Karpas-422 (cell line): ENCODE measurements at regions not wholly inside any gene's neighbourhood (a gene's known extent, or its start where the extent isn't known, plus 50 kb on each side); places are given as distances from the start of the nearest gene placed in this dataset.
"Not testable (repeated sequence)": the region's sequence is repeated elsewhere in the genome, so short reads cannot be mapped to it uniquely, and the experiment has no call there.

ENCODE experiments used
- DNase-seq: peaks from one replicate; pipeline ENCODE4 v3.0.0-alpha.2; 2015
- H2AFZ ChIP-seq: fragments of 200-600 bp; sonication (generic); 2 replicates; pipeline ENCODE4 v1.6.1; 2014; ENCODE audit warnings: antibody characterized with exemption, low read length, mixed read lengths
- H3K27ac ChIP-seq: fragments of 200-600 bp; sonication (generic); 2 replicates; pipeline ENCODE4 v1.5.1; 2014; ENCODE audit warnings: mild to moderate bottlenecking, low read length, moderate library complexity
- H3K27me3 ChIP-seq: fragments of 200-600 bp; sonication (generic); 2 replicates; pipeline ENCODE4 v1.6.1; 2014; ENCODE audit warnings: low read length, mixed read lengths
- H3K36me3 ChIP-seq: fragments of 200-600 bp; sonication (generic); 2 replicates; pipeline ENCODE4 v1.6.1; 2014; ENCODE audit warnings: low read length, mixed read lengths; ENCODE audit not compliant: insufficient read depth
- H3K4me1 ChIP-seq: fragments of 200-600 bp; sonication (generic); 2 replicates; pipeline ENCODE4 v1.6.1; 2014; ENCODE audit warnings: mild to moderate bottlenecking, low read length, mixed read lengths
- H3K4me2 ChIP-seq: fragments of 200-600 bp; sonication (generic); 2 replicates; pipeline ENCODE4 v1.6.1; 2014; ENCODE audit warnings: low read length, low read depth, mild to moderate bottlenecking; ENCODE audit not compliant: poor library complexity, severe bottlenecking
- H3K4me3 ChIP-seq: fragments of 200-600 bp; sonication (generic); 2 replicates; pipeline ENCODE4 v1.5.1; 2014; ENCODE audit warnings: mild to moderate bottlenecking, antibody characterized with exemption, low read length, mixed read lengths
- H3K79me2 ChIP-seq: fragments of 200-600 bp; sonication (generic); 2 replicates; pipeline ENCODE4 v1.6.1; 2014; ENCODE audit warnings: mild to moderate bottlenecking, low read length, mixed read lengths
- H3K9ac ChIP-seq: fragments of 200-600 bp; sonication (generic); 2 replicates; pipeline ENCODE4 v1.6.0; 2014; ENCODE audit warnings: low read length
- H3K9me2 ChIP-seq: fragments of 200-600 bp; sonication (generic), shearing (Covaris generic); replicated peaks from 2 replicates; pipeline ENCODE4 v1.6.0; 2014; ENCODE audit warnings: mild to moderate bottlenecking, low read length, moderate library complexity; ENCODE audit not compliant: insufficient read depth
- H3K9me3 ChIP-seq: fragments of 300-700, 200-600 bp; sonication (generic); 2 replicates; pipeline ENCODE4 v1.6.1; 2014; ENCODE audit warnings: low read length, mixed read lengths
- H4K20me1 ChIP-seq: fragments of 200-600 bp; sonication (generic); 2 replicates; pipeline ENCODE4 v1.6.1; 2014; ENCODE audit warnings: mild to moderate bottlenecking, antibody characterized with exemption, low read length, low read depth; ENCODE audit not compliant: insufficient read depth

- Histone ChIP-seq H3K27me3 (no peaks in the 10 kb centered on the region), H3K36me3 (no peaks in the 10 kb centered on the region), H3K4me1 (no peaks in the 10 kb centered on the region), H3K79me2 (no peaks in the 10 kb centered on the region), H3K27ac (no peak overlapping the region), H3K4me3 (no peak overlapping the region), H4K20me1 (no peaks in the 10 kb centered on the region), H3K9me2 (no peaks in the 10 kb centered on the region), H2AFZ (no peak overlapping the region), H3K4me2 (no peak overlapping the region), H3K9me3 (no peaks in the 10 kb centered on the region), H3K9ac (no peak overlapping the region)
- no peak for DNase-seq
Observed at GRCh38 chr12:116444590-116444943, 114.6 kb upstream of the MAP1LC3B2 start.

GRCh38 chr12:116448165-116448739 is 110.9 kb upstream of the MAP1LC3B2 start:
- Histone ChIP-seq H4K20me1 (no peaks in the 10 kb centered on the region), H3K4me3 (no peak overlapping the region), H3K79me2 (no peaks in the 10 kb centered on the region), H3K4me1 (no peaks in the 10 kb centered on the region), H2AFZ (no peak overlapping the region), H3K9me2 (no peaks in the 10 kb centered on the region), H3K27ac (no peak overlapping the region), H3K9me3 (no peaks in the 10 kb centered on the region), H3K4me2 (no peak overlapping the region), H3K9ac (no peak overlapping the region), H3K36me3 (no peaks in the 10 kb centered on the region), H3K27me3 (no peaks in the 10 kb centered on the region)
- DNase-seq: no peak

- Histone ChIP-seq H4K20me1 (no peaks in the 10 kb centered on the region), H3K4me2 (no peak overlapping the region), H3K36me3 (no peaks in the 10 kb centered on the region), H3K9ac (no peak overlapping the region), H3K27ac (no peak overlapping the region), H3K9me2 (no peaks in the 10 kb centered on the region), H3K27me3 (no peaks in the 10 kb centered on the region), H3K9me3 (no peaks in the 10 kb centered on the region), H3K4me1 (no peaks in the 10 kb centered on the region), H3K4me3 (no peak overlapping the region), H3K79me2 (no peaks in the 10 kb centered on the region), H2AFZ (no peak overlapping the region)
- no peak for DNase-seq
Observed at GRCh38 chr12:116450406-116450910, 108.7 kb upstream of the MAP1LC3B2 start.

- H2AFZ ChIP-seq, H3K4me2 ChIP-seq, H3K4me3 ChIP-seq, H3K4me1 ChIP-seq, H3K27me3 ChIP-seq, H3K79me2 ChIP-seq, H3K9ac ChIP-seq, H3K27ac ChIP-seq, H3K36me3 ChIP-seq, H3K9me2 ChIP-seq, H3K9me3 ChIP-seq, H4K20me1 ChIP-seq: not testable (repeated sequence)
- peak; percentile 23 for DNase-seq
Observed at GRCh38 chr12:116452975-116453374, 106.2 kb upstream of the MAP1LC3B2 start.

GRCh38 chr12:116453631-116454030 is 105.5 kb upstream of the MAP1LC3B2 start:
- no peaks in the 10 kb centered on the region for H3K27me3 ChIP-seq
- H3K27ac ChIP-seq: no peak overlapping the region
- H3K79me2 ChIP-seq: no peaks in the 10 kb centered on the region
- peak; percentile 29 for DNase-seq
- no peak overlapping the region for H3K9ac ChIP-seq
- no peaks in the 10 kb centered on the region for H3K9me2 ChIP-seq
- peaks cover under 1% of the 10 kb centered on the region for H3K4me1 ChIP-seq
- no peak overlapping the region for H3K4me3 ChIP-seq
- H4K20me1 ChIP-seq: no peaks in the 10 kb centered on the region
- H3K36me3 ChIP-seq: no peaks in the 10 kb centered on the region
- no peaks in the 10 kb centered on the region for H3K9me3 ChIP-seq
- H2AFZ ChIP-seq: no peak overlapping the region
- no peak overlapping the region for H3K4me2 ChIP-seq

- Histone ChIP-seq H3K79me2 (no peaks in the 10 kb centered on the region), H3K36me3 (no peaks in the 10 kb centered on the region), H3K4me1 (peaks cover 5% of the 10 kb centered on the region), H3K27me3 (no peaks in the 10 kb centered on the region), H3K9ac (no peak overlapping the region), H3K4me3 (no peak overlapping the region), H3K4me2 (no peak overlapping the region), H3K9me2 (no peaks in the 10 kb centered on the region), H2AFZ (no peak overlapping the region), H3K27ac (no peak overlapping the region), H4K20me1 (no peaks in the 10 kb centered on the region), H3K9me3 (no peaks in the 10 kb centered on the region)
- DNase-seq: peak; percentile 27
Observed at GRCh38 chr12:116454076-116454475, 105.1 kb upstream of the MAP1LC3B2 start.

- no peaks in the 10 kb centered on the region for H3K79me2 ChIP-seq
- H3K9me2 ChIP-seq: no peaks in the 10 kb centered on the region
- H3K36me3 ChIP-seq: no peaks in the 10 kb centered on the region
- no peaks in the 10 kb centered on the region for H3K27me3 ChIP-seq
- H3K27ac ChIP-seq: no peak overlapping the region
- H4K20me1 ChIP-seq: no peaks in the 10 kb centered on the region
- H3K4me1 ChIP-seq: peaks cover 12% of the 10 kb centered on the region
- H3K9me3 ChIP-seq: no peaks in the 10 kb centered on the region
- no peak overlapping the region for H2AFZ ChIP-seq
- H3K9ac ChIP-seq: no peak overlapping the region
- no peak overlapping the region for H3K4me2 ChIP-seq
- peak; percentile 34 for DNase-seq
- no peak overlapping the region for H3K4me3 ChIP-seq
Observed at GRCh38 chr12:116454950-116455447, 104.2 kb upstream of the MAP1LC3B2 start.

GRCh38 chr12:116455540-116456329 is 103.4 kb upstream of the MAP1LC3B2 start:
- H3K36me3 ChIP-seq: no peaks in the 10 kb centered on the region
- no peaks in the 10 kb centered on the region for H3K9me3 ChIP-seq
- H3K9me2 ChIP-seq: no peaks in the 10 kb centered on the region
- no peak overlapping the region for H3K4me3 ChIP-seq
- H2AFZ ChIP-seq: no peak overlapping the region
- H3K4me1 ChIP-seq: peaks cover 12% of the 10 kb centered on the region
- no peaks in the 10 kb centered on the region for H3K79me2 ChIP-seq
- no peak overlapping the region for H3K4me2 ChIP-seq
- H3K9ac ChIP-seq: no peak overlapping the region
- H3K27me3 ChIP-seq: no peaks in the 10 kb centered on the region
- peak; percentile 40 for DNase-seq
- no peak overlapping the region for H3K27ac ChIP-seq
- no peaks in the 10 kb centered on the region for H4K20me1 ChIP-seq
